SK-N-SH treated with all-trans-retinoic acid at 6 μM for 48 hours (cell line): ENCODE measurements at regions not wholly inside any gene's neighbourhood (a gene's known extent, or its start where the extent isn't known, plus 50 kb on each side); places are given as distances from the start of the nearest gene placed in this dataset.

ENCODE experiments used
- ATAC-seq: fragments of 200-7000 bp; cut with Tn5 transposase; 3 replicates; pipeline ENCODE4 v1.9.1; 2020; ENCODE audit warnings: mild to moderate bottlenecking, moderate library complexity
- ARNTL ChIP-seq: fragments of 450-650 bp; formaldehyde crosslinking; IDR thresholded peaks from 2 replicates; pipeline ENCODE4 v1.5.0; 2020; ENCODE audit warnings: low read depth, mild to moderate bottlenecking, moderate library complexity, borderline replicate concordance
- BACH2 ChIP-seq: fragments of 250-450 bp; sonication (Bioruptor Pico); IDR thresholded peaks from 2 replicates; pipeline ENCODE4 v1.9.0; 2021; ENCODE audit warnings: mild to moderate bottlenecking, borderline replicate concordance
- CREB5 ChIP-seq: fragments of 250-450 bp; sonication (Bioruptor Pico); IDR thresholded peaks from 2 replicates; pipeline ENCODE4 v1.5.1; 2020; ENCODE audit warnings: low read depth, mild to moderate bottlenecking, moderate library complexity
- CSDC2 ChIP-seq: fragments of 250-450 bp; sonication (Bioruptor Pico); IDR thresholded peaks from 2 replicates; pipeline ENCODE4 v1.5.0; 2020; ENCODE audit warnings: mild to moderate bottlenecking, moderate library complexity
- CSRNP3 ChIP-seq: fragments of 250-450 bp; sonication (Bioruptor Pico); IDR thresholded peaks from 2 replicates; pipeline ENCODE4 v1.5.1; 2021; ENCODE audit warnings: mild to moderate bottlenecking, moderate library complexity
- ESRRG ChIP-seq: fragments of 250-450 bp; sonication (Bioruptor Pico); IDR thresholded peaks from 2 replicates; pipeline ENCODE4 v1.6.1; 2021; ENCODE audit warnings: mild to moderate bottlenecking
- GLIS3 ChIP-seq: fragments of 250-450 bp; sonication (Bioruptor Pico); IDR thresholded peaks from 2 replicates; pipeline ENCODE4 v1.5.0; 2020; ENCODE audit warnings: mild to moderate bottlenecking, moderate library complexity
- ISL1 ChIP-seq: fragments of 250-450 bp; sonication (Bioruptor Pico); IDR thresholded peaks from 2 replicates; pipeline ENCODE4 v2.1.2; 2022; ENCODE audit warnings: mild to moderate bottlenecking, moderate library complexity
- OSR1 ChIP-seq: fragments of 250-450 bp; sonication (Bioruptor Pico); IDR thresholded peaks from 2 replicates; pipeline ENCODE4 v1.8.0; 2022; ENCODE audit warnings: moderate library complexity, mild to moderate bottlenecking, inconsistent platforms
- PATZ1 ChIP-seq: fragments of 250-450 bp; sonication (Bioruptor Pico); IDR thresholded peaks from 2 replicates; pipeline ENCODE4 v1.8.0; 2020; ENCODE audit warnings: mild to moderate bottlenecking, moderate library complexity, borderline replicate concordance
- POU6F1 ChIP-seq: fragments of 250-450 bp; sonication (Bioruptor Pico); IDR thresholded peaks from 2 replicates; pipeline ENCODE4 v1.8.0; 2021; ENCODE audit warnings: low read depth, mild to moderate bottlenecking, moderate library complexity, borderline replicate concordance
- PPARA ChIP-seq: fragments of 250-450 bp; sonication (Bioruptor Pico); IDR thresholded peaks from 2 replicates; pipeline ENCODE4 v1.5.0; 2020; ENCODE audit warnings: mild to moderate bottlenecking, borderline replicate concordance
- SNAI2 ChIP-seq: fragments of 250-450 bp; sonication (Bioruptor Pico); IDR thresholded peaks from 2 replicates; pipeline ENCODE4 v1.5.0; 2020; ENCODE audit warnings: mild to moderate bottlenecking, moderate library complexity
- TCF4 ChIP-seq: fragments of 250-450 bp; sonication (Bioruptor Pico); IDR thresholded peaks from 2 replicates; pipeline ENCODE4 v1.8.0; 2021; ENCODE audit warnings: mild to moderate bottlenecking, moderate library complexity, borderline replicate concordance
- TOX ChIP-seq: fragments of 250-450 bp; sonication (Bioruptor Pico); IDR thresholded peaks from 2 replicates; pipeline ENCODE4 v1.8.0; 2021; ENCODE audit warnings: mild to moderate bottlenecking, moderate library complexity, borderline replicate concordance
- TSHZ2 ChIP-seq: fragments of 250-450 bp; sonication (Bioruptor Pico); IDR thresholded peaks from 2 replicates; pipeline ENCODE4 v1.5.0; 2020; ENCODE audit warnings: mild to moderate bottlenecking, moderate library complexity
- ZC3H10 ChIP-seq: fragments of 250-450 bp; sonication (Bioruptor Pico); IDR thresholded peaks from 2 replicates; pipeline ENCODE4 v1.5.1; 2021; ENCODE audit warnings: mild to moderate bottlenecking, moderate library complexity
- ZFP3 ChIP-seq: fragments of 250-450 bp; sonication (Bioruptor Pico); IDR thresholded peaks from 2 replicates; pipeline ENCODE4 v1.5.0; 2020; ENCODE audit warnings: mild to moderate bottlenecking, moderate library complexity
- ZFP30 ChIP-seq: fragments of 450-650 bp; formaldehyde crosslinking; IDR thresholded peaks from 2 replicates; pipeline ENCODE4 v1.5.0; 2022; ENCODE audit warnings: mild to moderate bottlenecking, moderate library complexity
- ZNF565 ChIP-seq: fragments of 450-650 bp; formaldehyde crosslinking; conservative IDR thresholded peaks from 2 replicates; pipeline ENCODE4 v1.5.0; 2020; ENCODE audit warnings: low read depth, mild to moderate bottlenecking, moderate library complexity
- ZNF70 ChIP-seq: fragments of 450-650 bp; formaldehyde crosslinking; IDR thresholded peaks from 2 replicates; pipeline ENCODE4 v1.5.0; 2020; ENCODE audit warnings: mild to moderate bottlenecking, moderate library complexity
- ZNF8 ChIP-seq: fragments of 450-650 bp; formaldehyde crosslinking; IDR thresholded peaks from 2 replicates; pipeline ENCODE4 v1.5.0; 2020; ENCODE audit warnings: mild to moderate bottlenecking, moderate library complexity

- TF ChIP-seq ZNF8 (CRISPR knock-in tag) (no peak), BACH2 (CRISPR knock-in tag) (no peak), ZNF565 (no peak), ESRRG (CRISPR knock-in tag) (no peak)
- TF ChIP-seq, all 23 proteins: peak for 0
These were observed 718.0 kb downstream of the TBL1XR1 start (continued) for GRCh38 chr3:176479248-176479647.

- ATAC-seq = no peak
- no peak for TF ChIP-seq GLIS3 (CRISPR knock-in tag)
- no peak for TF ChIP-seq PPARA (CRISPR knock-in tag)
- no peak for TF ChIP-seq CSDC2 (CRISPR knock-in tag)
These were observed 727.5 kb downstream of the TBL1XR1 start for GRCh38 chr3:176469694-176470205.

- TF ChIP-seq CSRNP3 (no peak), TOX (CRISPR knock-in tag) (no peak), ISL1 (CRISPR knock-in tag) (no peak), ARNTL (CRISPR knock-in tag) (no peak), GLIS3 (CRISPR knock-in tag) (no peak), TSHZ2 (CRISPR knock-in tag) (no peak), CREB5 (no peak), TCF4 (CRISPR knock-in tag) (no peak), ZFP3 (CRISPR knock-in tag) (no peak), SNAI2 (CRISPR knock-in tag) (no peak), POU6F1 (CRISPR knock-in tag) (no peak), ZNF565 (no peak), ZC3H10 (CRISPR knock-in tag) (no peak), OSR1 (CRISPR knock-in tag) (no peak), PATZ1 (no peak), ZNF70 (CRISPR knock-in tag) (no peak), PPARA (CRISPR knock-in tag) (no peak), ZFP30 (no peak), BACH2 (CRISPR knock-in tag) (no peak)
- no peak for ATAC-seq
These were observed 733.7 kb downstream of the TBL1XR1 start for GRCh38 chr3:176463610-176464009.
